IPS-18a (cell line): ENCODE measurements at regions not wholly inside any gene's neighbourhood (a gene's known extent, or its start where the extent isn't known, plus 50 kb on each side); places are given as distances from the start of the nearest gene placed in this dataset.
"Not testable (repeated sequence)": the region's sequence is repeated elsewhere in the genome, so short reads cannot be mapped to it uniquely, and the experiment has no call there.

Experiments
- H3K27ac ChIP-seq: one replicate; pipeline ENCODE4 v1.5.1; 2013; ENCODE audit warnings: low read length
- H3K27me3 ChIP-seq: one replicate; pipeline ENCODE4 v1.6.1; 2013; ENCODE audit warnings: mild to moderate bottlenecking, low read length; ENCODE audit not compliant: control insufficient read depth, insufficient read depth
- H3K36me3 ChIP-seq: one replicate; pipeline ENCODE4 v1.6.1; 2013; ENCODE audit warnings: low read depth, low read length; ENCODE audit not compliant: control insufficient read depth
- H3K4me1 ChIP-seq: one replicate; pipeline ENCODE4 v1.6.1; 2013; ENCODE audit warnings: low read depth, low read length; ENCODE audit not compliant: control insufficient read depth
- H3K4me3 ChIP-seq: one replicate; pipeline ENCODE4 v1.5.1; 2013; ENCODE audit warnings: low read length
- H3K9ac ChIP-seq: one replicate; pipeline ENCODE4 v1.6.1; 2013; ENCODE audit warnings: mild to moderate bottlenecking, low read length, moderate library complexity
- H3K9me3 ChIP-seq: one replicate; pipeline ENCODE4 v1.6.1; 2013; ENCODE audit warnings: low read depth, low read length; ENCODE audit not compliant: control insufficient read depth

GRCh38 chr1:222953585-222953984, 138.7 kb downstream of the DISP1 start:
- Histone ChIP-seq H3K27ac (no peak overlapping the region), H3K36me3 (no peaks in the 10 kb centered on the region), H3K9ac (no peak overlapping the region), H3K4me3 (no peak overlapping the region), H3K4me1 (no peaks in the 10 kb centered on the region), H3K27me3 (no peaks in the 10 kb centered on the region), H3K9me3 (no peaks in the 10 kb centered on the region)

- Histone ChIP-seq H3K27ac (no peak overlapping the region), H3K4me1 (no peaks in the 10 kb centered on the region), H3K27me3 (no peaks in the 10 kb centered on the region), H3K4me3 (no peak overlapping the region), H3K9me3 (no peaks in the 10 kb centered on the region), H3K36me3 (no peaks in the 10 kb centered on the region), H3K9ac (no peak overlapping the region)
Observed at GRCh38 chr1:222955964-222956363, 141.1 kb downstream of the DISP1 start.

GRCh38 chr1:222956601-222957000, 141.8 kb downstream of the DISP1 start:
- no peak overlapping the region for H3K27ac ChIP-seq
- H3K4me1 ChIP-seq: no peaks in the 10 kb centered on the region
- no peaks in the 10 kb centered on the region for H3K9me3 ChIP-seq
- H3K9ac ChIP-seq: no peak overlapping the region
- H3K36me3 ChIP-seq: no peaks in the 10 kb centered on the region
- no peak overlapping the region for H3K4me3 ChIP-seq
- no peaks in the 10 kb centered on the region for H3K27me3 ChIP-seq

DNA sequence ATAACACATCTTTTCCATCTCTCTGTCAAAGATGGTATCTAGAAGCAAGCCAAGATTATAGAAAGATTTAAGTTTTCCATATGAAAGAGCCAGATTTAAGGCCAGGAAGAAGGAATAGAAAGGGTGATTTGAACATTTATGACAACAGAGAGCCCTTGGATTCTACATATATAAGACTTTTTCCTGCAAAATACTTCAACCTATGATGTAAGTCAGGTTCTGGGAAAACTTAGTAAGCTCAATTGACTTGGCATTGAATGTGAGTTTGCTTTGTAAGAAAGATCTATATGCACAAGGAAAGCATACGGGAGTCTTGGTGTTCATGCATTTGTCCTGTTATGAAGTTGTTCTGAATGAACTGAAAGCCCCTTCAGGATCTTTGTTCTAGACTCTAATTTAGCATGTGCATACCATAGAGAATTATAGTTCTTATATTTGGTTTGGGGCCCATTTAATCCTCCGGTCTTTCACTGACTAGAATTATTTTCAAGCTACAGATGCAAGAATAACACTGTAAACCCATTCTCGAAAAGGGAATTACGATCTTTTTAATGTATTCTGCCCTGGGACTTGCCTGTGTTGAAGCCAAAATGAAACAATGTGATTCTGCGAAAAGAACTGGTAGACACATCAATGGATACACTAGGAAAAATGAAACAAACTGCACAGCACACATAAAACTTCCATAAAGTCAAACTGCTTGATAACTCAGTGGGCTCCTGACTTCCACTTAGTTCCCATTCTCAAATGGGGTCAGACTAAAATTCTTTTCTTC, 152.8 kb downstream of the DISP1 start:
- Histone ChIP-seq H3K27me3 (no peaks in the 10 kb centered on the region), H3K4me3 (no peak overlapping the region), H3K36me3 (no peaks in the 10 kb centered on the region), H3K4me1 (no peaks in the 10 kb centered on the region), H3K27ac (no peak overlapping the region), H3K9ac (no peak overlapping the region), H3K9me3 (no peaks in the 10 kb centered on the region)

DNA sequence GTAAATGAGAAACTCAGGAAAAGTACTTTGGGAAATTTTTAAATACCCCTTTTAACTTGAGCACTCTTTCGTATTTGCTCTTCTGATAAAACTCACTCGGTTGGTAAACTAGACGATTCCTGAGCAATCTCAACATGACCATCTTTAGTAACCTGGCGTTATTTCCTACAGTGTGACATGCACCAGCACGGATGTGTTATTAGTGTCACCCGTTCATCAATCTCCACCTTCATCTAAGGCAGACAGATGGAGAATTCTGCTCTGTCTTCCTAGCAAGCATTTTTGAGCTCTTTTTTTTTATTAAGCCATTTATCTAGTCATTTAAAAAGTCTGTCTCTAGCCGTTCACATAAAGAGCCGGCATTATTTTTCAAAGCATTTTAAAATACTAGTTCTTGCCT, 155.2 kb downstream of the DISP1 start:
- Histone ChIP-seq H3K27me3 (no peaks in the 10 kb centered on the region), H3K4me1 (no peaks in the 10 kb centered on the region)

DNA sequence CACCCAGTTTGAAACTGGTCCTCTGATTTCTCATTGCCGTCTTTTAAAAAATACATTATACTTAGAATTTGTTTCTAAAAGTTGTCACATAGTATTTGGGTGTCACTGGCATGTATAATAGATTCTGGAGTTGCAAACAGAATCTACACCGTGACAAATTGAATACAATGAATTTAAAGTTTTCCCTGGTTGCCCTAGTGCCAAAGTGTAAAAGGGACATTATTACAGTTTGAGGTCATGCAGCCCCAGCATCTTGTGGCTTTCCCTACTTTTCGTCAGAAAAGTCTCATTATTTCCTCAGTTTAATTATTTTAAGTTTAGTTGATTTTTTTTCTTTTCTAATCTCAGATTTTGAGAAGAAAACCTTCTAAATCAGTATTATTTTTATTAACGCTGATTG, 155.9 kb downstream of the DISP1 start:
- Histone ChIP-seq H3K9me3 (no peaks in the 10 kb centered on the region), H3K36me3 (no peaks in the 10 kb centered on the region), H3K4me3 (no peak overlapping the region), H3K27me3 (no peaks in the 10 kb centered on the region), H3K27ac (no peak overlapping the region), H3K4me1 (no peaks in the 10 kb centered on the region), H3K9ac (no peak overlapping the region)

More for the DNA sequence above, 155.2 kb downstream of the DISP1 start:
- Histone ChIP-seq H3K9ac (no peak overlapping the region), H3K36me3 (no peaks in the 10 kb centered on the region), H3K4me3 (no peak overlapping the region), H3K9me3 (no peaks in the 10 kb centered on the region), H3K27ac (no peak overlapping the region)

GRCh38 chr1:222971146-222971545, 156.3 kb downstream of the DISP1 start:
- no peaks in the 10 kb centered on the region for H3K9me3 ChIP-seq
- H3K27me3 ChIP-seq: no peaks in the 10 kb centered on the region
- no peak overlapping the region for H3K27ac ChIP-seq
- no peak overlapping the region for H3K4me3 ChIP-seq
- H3K9ac ChIP-seq: no peak overlapping the region
- H3K36me3 ChIP-seq: no peaks in the 10 kb centered on the region
- H3K4me1 ChIP-seq: no peaks in the 10 kb centered on the region

GRCh38 chr1:222973561-222973960, 158.7 kb downstream of the DISP1 start:
- no peak overlapping the region for H3K4me3 ChIP-seq
- H3K4me1 ChIP-seq: no peaks in the 10 kb centered on the region

GRCh38 chr1:222974496-222974895, 159.7 kb downstream of the DISP1 start:
- Histone ChIP-seq H3K9me3 (no peaks in the 10 kb centered on the region), H3K36me3 (no peaks in the 10 kb centered on the region), H3K27me3 (no peaks in the 10 kb centered on the region), H3K9ac (no peak overlapping the region), H3K4me1 (no peaks in the 10 kb centered on the region), H3K27ac (no peak overlapping the region), H3K4me3 (no peak overlapping the region)

More at GRCh38 chr1:222973561-222973960, 158.7 kb downstream of the DISP1 start:
- H3K27ac ChIP-seq: no peak overlapping the region
- H3K9me3 ChIP-seq: no peaks in the 10 kb centered on the region
- no peaks in the 10 kb centered on the region for H3K27me3 ChIP-seq
- H3K9ac ChIP-seq: no peak overlapping the region
- H3K36me3 ChIP-seq: no peaks in the 10 kb centered on the region

DNA sequence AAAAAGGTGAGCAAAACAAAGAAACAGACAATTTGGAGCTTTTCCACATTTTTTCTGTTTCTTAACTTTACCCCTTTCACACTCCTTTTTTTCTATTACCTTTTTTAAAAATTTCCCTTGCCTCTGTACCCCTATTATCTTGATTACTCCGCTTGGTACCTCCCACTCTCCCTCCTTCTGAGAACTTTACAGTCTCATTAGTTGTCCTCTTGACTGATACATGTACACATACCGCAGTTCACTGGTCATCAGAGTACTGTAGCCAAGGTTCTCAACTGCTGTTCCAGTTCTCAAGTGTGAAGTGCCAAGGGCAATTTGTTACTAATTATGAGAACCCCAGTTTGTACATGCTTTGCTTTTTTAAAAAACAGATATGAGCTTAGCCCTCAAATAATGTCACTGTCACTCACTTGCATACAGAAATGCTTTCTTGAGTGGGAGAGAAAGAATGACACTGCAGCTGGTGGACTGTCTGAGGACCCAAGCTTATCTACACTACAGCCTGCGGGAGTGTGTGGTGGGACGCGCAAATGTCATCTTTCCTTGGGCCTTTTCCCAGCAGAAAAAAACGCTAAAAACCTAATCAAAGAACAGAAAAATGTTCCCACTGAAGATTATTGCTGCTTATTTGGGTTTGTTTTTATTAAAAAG, 160.8 kb downstream of the DISP1 start:
- no peaks in the 10 kb centered on the region for H3K27me3 ChIP-seq
- H3K4me1 ChIP-seq: no peaks in the 10 kb centered on the region
- no peaks in the 10 kb centered on the region for H3K36me3 ChIP-seq
- no peak overlapping the region for H3K4me3 ChIP-seq
- H3K27ac ChIP-seq: no peak overlapping the region
- H3K9me3 ChIP-seq: no peaks in the 10 kb centered on the region
- no peak overlapping the region for H3K9ac ChIP-seq

DNA sequence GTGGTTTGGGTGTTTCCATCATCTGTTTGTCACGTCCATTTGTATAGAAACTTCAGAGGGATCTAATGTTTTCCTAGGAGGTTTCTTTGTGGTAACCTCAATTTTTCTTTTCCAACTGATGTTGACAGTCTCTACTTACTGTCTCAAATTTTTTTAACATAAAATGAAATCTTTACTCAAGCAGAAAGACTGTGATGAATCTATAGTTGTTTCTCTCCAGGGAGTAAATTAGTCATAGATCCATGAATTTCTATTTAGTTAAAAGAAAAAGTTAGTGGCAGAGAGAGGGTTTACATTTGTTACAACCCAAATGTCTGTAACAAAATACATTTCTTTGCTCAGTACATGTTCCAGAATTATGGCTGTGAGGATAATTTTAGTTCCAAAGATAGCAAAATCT, 161.6 kb downstream of the DISP1 start:
- Histone ChIP-seq H3K27ac (no peak overlapping the region), H3K9me3 (no peaks in the 10 kb centered on the region), H3K4me3 (no peak overlapping the region)

GRCh38 chr1:222977294-222977693, 162.5 kb downstream of the DISP1 start:
- not testable (repeated sequence) for H3K4me3 ChIP-seq, H3K9me3 ChIP-seq, H3K36me3 ChIP-seq, H3K27ac ChIP-seq, H3K9ac ChIP-seq, H3K4me1 ChIP-seq, H3K27me3 ChIP-seq

More for the DNA sequence above, 161.6 kb downstream of the DISP1 start:
- Histone ChIP-seq H3K4me1 (no peaks in the 10 kb centered on the region), H3K36me3 (no peaks in the 10 kb centered on the region), H3K27me3 (no peaks in the 10 kb centered on the region), H3K9ac (no peak overlapping the region)
